HG02759 (cell line): ENCODE measurements at regions not wholly inside any gene's neighbourhood (a gene's known extent, or its start where the extent isn't known, plus 50 kb on each side); places are given as distances from the start of the nearest gene placed in this dataset.
"Not testable (repeated sequence)": the region's sequence is repeated elsewhere in the genome, so short reads cannot be mapped to it uniquely, and the experiment has no call there.

Experiments
- ATAC-seq: cut with Tn5 transposase; IDR thresholded peaks from one replicate; pipeline ENCODE4 v1.9.1; 2021; ENCODE audit warnings: mild to moderate bottlenecking, moderate library complexity; ENCODE audit not compliant: unreplicated experiment

GRCh38 chr2:111552625-111553024 lies 331.4 kb downstream of the ANAPC1 start:
- ATAC-seq, result not testable (repeated sequence)

GRCh38 chr2:111559301-111559700 lies 324.7 kb downstream of the ANAPC1 start:
- not testable (repeated sequence) for ATAC-seq

- not testable (repeated sequence) for ATAC-seq
Measured at GRCh38 chr2:111559814-111560213, 324.2 kb downstream of the ANAPC1 start.

GRCh38 chr2:111566068-111566467 lies 317.9 kb downstream of the ANAPC1 start:
- ATAC-seq, result not testable (repeated sequence)

- ATAC-seq, result not testable (repeated sequence)
Measured at GRCh38 chr2:111567233-111567632, 316.8 kb downstream of the ANAPC1 start.

- ATAC-seq, result not testable (repeated sequence)
Measured at GRCh38 chr2:111569356-111570199, 314.4 kb downstream of the ANAPC1 start.

- peak; percentile 76 for ATAC-seq
Measured at GRCh38 chr2:111570300-111571114, 313.5 kb downstream of the ANAPC1 start.

- not testable (repeated sequence) for ATAC-seq
Measured at GRCh38 chr2:111574803-111575202, 309.2 kb downstream of the ANAPC1 start.

- not testable (repeated sequence) for ATAC-seq
Measured at GRCh38 chr2:111577154-111577885, 306.7 kb downstream of the ANAPC1 start.

GRCh38 chr2:111579500-111580134 lies 304.4 kb downstream of the ANAPC1 start:
- not testable (repeated sequence) for ATAC-seq

GRCh38 chr2:111580616-111581015 lies 303.4 kb downstream of the ANAPC1 start:
- not testable (repeated sequence) for ATAC-seq

- not testable (repeated sequence) for ATAC-seq
Measured at GRCh38 chr2:111582090-111582489, 301.9 kb downstream of the ANAPC1 start.

GRCh38 chr2:111583480-111583879 lies 300.5 kb downstream of the ANAPC1 start:
- ATAC-seq, result not testable (repeated sequence)

GRCh38 chr2:111584540-111584939 lies 299.5 kb downstream of the ANAPC1 start:
- ATAC-seq, result not testable (repeated sequence)

- ATAC-seq, result not testable (repeated sequence)
Measured at GRCh38 chr2:111584950-111585349, 299.0 kb downstream of the ANAPC1 start.

- not testable (repeated sequence) for ATAC-seq
Measured at GRCh38 chr2:111586014-111586413, 298.0 kb downstream of the ANAPC1 start.

- ATAC-seq, result not testable (repeated sequence)
Measured at GRCh38 chr2:111595072-111595471, 288.9 kb downstream of the ANAPC1 start.

- ATAC-seq, result not testable (repeated sequence)
Measured at GRCh38 chr2:111596808-111597705, 286.9 kb downstream of the ANAPC1 start.

- ATAC-seq, result not testable (repeated sequence)
Measured at GRCh38 chr2:111598944-111599343, 285.0 kb downstream of the ANAPC1 start.
